ENCODE measurements at regions not wholly inside any gene's neighbourhood (a gene's known extent, or its start where the extent isn't known, plus 50 kb on each side); places are given as distances from the start of the nearest gene placed in this dataset.

- no peak for TF ChIP-seq CTCF (conservative IDR thresholded peaks at IDR 0.05 in 1 of 2, IDR thresholded peaks at IDR 0.05 in 1 of 2; ENCODE audit: low read depth in 1 of 2, low read length in 2 of 2)
- TF ChIP-seq EZH2 (IDR thresholded peaks at IDR 0.05; ENCODE audit: low read length, missing control alignments): no peak
Observed at GRCh38 chr10:91347529-91347928, 62.6 kb upstream of the HECTD2 start.
